Effector CD8-positive, alpha-beta T cell (primary cell): ENCODE measurements at regions not wholly inside any gene's neighbourhood (a gene's known extent, or its start where the extent isn't known, plus 50 kb on each side); places are given as distances from the start of the nearest gene placed in this dataset.
"Not testable (repeated sequence)": the region's sequence is repeated elsewhere in the genome, so short reads cannot be mapped to it uniquely, and the experiment has no call there.

Experiments
- DNase-seq: peaks from one replicate; lab custom pipeline; 2025; lab: John Stamatoyannopoulos, UW

DNA sequence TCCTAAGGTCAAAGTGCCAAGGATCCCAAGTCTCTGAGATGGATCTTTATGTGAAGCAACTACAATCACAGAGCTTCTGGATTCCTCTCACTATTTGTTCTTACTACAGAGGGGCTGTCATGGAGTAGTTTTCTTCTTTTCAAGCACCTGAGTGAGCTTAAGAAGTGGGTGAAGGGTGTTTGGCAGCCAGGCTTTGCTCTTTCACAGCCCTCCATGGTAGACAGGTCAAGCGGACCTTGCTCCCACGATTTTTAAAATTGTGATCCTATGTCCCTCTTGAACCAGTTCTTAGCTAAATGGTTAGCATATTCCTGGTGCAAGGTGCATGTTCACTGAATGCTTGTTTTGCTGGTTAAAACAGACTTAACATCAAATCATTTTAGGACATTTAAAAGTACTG lies 332.2 kb downstream of the GADD45G start:
- no peak for DNase-seq

DNA sequence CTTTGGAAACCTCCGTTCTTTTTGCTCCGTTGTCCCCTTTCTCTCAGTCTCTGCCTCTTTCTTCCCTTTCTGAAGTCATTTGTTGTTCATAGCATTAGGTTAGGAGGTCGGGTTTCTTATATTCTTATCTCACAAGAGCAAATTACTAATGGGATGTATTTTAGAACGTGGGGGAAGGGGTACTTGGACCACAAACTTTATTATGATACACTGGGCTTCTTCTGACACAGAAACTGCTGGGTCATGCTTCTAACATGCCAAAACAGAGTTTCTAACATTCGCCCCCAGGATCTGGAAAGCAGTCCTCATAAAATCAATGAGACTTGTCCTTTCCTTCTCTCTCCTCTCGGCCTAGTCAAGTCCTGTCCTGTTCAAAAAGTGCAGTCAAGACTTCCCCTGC lies 334.4 kb downstream of the GADD45G start:
- DNase-seq, result no peak

DNA sequence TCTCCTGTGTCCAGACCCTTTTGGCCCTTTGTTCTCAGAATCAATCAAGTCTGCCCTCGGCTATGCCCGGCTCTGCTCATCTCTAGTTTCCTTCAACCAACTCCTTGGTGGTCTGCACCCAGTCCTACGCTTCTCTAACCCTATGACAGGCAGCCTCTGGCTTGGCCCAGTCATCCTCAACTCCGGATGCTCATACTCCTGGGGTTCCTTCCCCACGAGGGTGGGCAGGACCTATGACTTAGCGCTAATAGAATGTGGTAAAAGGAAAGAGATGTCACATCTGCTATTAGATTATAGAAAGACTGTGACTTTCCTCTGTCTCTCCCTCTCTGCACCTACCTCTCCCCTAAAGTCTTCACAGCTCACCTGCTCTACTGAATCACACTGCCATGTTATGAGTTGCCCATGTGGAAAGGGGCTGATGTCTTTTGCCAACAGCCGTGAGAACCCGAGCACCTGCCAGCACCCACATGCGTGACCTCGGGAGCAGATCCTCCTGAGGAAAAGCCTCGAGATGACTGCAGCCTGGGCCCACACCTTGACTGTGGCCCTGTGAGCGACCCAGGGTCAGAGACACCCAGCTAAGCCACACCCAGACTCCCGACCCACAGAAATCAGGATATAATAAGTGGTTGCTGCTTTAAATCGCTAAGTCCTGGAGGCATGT lies 334.9 kb downstream of the GADD45G start:
- DNase-seq, result no peak

DNA sequence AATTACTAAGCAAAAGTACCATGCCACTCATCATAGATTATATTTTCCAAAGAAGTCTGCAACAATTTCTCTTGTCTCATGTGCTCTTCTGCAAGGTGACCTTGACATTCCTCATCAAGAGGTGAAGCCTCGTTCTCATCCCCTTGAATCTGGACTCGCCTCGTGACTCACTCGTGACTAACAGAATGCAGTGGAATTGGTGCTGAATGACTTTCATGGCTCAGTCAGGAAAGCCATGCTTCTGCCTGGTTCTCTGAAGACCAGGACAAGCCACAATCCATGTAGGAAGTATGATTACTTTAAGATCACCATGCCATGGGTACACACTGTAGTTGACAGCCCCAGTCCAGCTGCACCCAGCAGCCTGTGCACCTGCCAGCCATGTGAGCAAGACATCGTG lies 335.8 kb downstream of the GADD45G start:
- DNase-seq, result no peak

DNA sequence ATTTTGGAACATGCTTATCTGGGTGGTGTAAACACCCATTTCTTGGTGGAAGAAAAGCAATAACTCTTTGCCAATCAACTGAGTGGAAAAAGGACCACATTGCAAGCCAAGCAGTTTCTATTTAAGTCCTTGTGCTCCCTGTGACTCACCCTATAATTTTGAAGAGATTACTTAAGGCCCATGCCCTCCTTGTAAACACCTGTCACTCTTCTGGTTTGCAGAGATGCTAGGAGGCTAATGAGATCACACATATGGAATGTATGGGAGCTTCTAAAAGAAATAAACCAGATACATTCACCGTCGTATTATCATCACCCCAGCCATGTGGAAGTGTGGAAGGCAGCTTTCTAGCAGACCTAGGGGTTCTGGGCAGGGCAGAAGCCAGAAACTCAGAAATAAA lies 337.1 kb downstream of the GADD45G start:
- no peak for DNase-seq

DNA sequence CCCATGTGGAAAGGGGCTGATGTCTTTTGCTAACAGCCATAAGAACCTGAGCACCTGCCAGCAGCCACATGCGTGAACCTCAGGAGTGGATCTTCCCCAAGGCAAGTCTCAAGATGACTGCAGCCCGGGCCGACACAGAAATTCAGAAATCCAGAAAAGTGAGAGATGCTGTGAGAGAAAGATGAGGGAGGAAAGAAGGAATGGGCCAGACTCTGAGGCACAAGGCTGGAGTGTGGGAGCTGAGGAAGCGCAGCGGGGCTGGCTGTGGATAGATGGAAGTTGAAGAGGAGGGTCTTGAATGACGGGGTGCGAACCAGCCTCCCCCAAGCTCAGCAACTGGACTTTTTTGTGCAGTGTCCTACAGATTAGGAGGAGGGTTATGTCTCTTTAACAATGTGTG lies 337.8 kb downstream of the GADD45G start:
- no peak for DNase-seq

DNA sequence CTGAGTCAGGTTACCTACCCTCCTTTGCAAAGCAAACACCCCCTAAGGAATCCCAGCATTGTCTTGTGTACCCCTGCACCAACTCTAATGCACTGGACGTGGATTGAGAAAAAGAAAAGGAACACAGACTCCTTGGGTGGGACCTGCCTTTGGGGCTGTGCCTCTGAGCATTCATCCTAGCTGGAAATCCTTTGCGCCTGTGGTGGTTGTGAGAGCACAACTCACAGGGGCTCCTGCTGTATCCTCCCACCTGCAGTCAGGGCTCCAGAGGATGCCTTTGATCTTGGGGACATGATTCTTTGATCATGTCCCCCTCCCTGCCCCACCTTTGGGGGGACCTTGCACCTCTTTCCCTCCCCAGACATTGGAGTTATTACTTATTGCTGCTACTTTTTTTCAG lies 338.5 kb downstream of the GADD45G start:
- DNase-seq, result no peak

DNA sequence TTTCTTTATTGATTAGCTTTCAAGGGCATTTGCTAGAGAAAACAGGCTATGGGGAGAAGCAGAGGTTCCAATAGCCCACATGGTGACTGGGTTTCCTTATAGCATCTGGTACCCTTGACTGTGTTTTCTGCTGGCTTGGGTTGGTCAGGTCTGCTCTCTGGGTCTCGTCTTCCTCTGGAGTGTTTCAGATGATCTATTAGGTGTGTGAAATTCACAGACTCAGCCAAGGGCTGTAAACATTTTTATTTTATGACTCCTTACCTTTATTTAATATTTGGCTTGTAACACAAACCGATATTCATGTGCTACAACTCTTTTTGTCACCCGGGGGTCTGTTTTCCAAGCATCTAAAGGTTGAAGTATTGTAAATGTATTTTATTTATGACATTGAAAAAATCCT lies 338.9 kb downstream of the GADD45G start:
- no peak for DNase-seq

DNA sequence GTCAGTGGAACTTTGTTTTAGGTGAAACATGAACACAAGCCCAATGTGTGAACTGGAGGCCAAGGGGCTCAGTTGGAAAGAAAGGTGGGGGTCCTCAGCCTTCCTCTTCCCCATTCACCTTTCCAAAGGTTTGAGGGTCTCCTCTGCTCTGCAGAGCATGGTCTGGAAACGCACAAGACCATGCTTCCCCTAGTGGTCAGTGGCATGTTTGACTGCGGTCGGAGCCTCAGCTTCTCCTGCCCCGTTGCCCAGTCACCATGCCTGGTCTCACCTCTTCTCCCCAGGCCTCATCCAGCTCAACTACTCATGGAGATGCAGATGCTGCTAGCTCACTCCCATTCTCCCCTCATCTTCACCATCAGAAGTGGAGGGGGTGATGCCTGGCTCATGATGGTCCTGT lies 340.3 kb downstream of the GADD45G start:
- no peak for DNase-seq

DNA sequence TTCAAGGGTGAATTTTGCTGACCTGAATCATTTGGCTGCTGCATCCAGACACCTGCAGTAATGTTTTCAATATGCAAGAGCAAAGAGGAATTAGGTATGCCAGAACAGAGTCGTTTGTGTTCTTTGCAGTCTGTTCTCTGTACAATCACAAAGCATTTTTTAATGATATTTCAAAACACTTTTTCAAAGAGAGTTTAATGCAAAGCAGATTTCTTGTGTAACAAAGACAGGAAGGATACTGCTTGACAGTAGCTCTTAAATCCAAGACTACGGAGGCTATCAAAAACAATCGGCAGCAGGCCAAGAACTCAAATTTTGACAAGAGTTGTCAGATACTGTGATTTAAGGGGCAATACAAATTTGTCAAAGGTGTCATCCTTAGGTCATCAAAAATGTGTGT lies 341.9 kb downstream of the GADD45G start:
- no peak for DNase-seq

DNA sequence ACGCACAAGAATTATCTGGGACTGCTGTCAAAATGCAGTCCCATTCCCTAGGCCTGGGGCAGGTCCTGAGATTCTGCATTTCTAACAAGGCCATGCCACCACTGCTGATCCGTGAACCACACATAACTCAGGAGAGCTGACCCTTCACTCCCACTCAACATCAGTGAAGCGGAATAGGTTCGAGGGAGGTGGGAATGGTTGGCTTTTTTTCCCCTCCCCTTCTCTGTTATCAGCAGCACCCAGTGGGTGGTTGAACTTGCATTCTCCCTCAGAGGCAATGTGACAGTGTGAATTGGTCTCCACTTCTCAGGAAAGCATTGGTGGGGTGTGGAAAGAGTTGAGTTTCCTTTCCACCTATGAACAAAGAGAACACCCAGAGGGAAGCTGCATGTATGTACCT lies 344.3 kb downstream of the GADD45G start:
- no peak for DNase-seq

DNA sequence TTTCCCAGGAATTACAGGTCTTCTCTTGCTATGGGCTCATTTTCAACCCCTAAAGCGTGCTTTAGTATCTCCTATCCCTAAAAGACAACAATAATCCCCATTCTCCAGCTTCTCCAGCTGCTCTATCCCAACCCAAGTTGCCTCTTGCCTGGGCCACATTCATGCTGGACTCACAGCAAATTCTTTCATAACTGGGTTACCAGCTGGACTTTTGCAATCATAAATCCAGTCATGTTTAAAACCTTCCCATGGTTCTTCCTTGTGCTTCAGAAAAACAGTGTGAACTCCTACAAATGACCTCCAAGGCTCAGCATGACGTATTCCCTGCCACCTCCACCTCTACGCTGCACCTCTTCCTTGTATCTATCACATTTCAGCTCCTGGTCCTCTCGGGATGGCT lies 346.9 kb downstream of the GADD45G start:
- no peak for DNase-seq

DNA sequence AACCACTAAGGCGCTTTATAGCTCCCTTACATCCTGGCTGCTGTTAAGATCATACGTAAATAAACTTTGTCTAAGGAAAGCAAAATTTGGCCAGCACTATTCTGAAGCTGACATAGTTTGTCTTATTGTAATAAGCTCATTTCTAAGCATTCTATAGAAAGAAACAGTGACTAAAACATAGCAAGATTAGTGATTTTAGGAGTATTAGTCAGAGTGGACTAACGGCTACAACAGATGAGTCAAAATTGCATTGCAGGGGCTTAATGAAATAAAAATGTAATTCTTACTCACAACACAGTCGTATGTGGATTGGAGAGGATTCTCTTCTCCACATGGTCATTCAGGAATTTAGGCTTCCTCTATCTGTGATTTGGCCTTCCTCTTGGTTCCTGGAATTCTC lies 347.6 kb downstream of the GADD45G start:
- DNase-seq, result no peak

DNA sequence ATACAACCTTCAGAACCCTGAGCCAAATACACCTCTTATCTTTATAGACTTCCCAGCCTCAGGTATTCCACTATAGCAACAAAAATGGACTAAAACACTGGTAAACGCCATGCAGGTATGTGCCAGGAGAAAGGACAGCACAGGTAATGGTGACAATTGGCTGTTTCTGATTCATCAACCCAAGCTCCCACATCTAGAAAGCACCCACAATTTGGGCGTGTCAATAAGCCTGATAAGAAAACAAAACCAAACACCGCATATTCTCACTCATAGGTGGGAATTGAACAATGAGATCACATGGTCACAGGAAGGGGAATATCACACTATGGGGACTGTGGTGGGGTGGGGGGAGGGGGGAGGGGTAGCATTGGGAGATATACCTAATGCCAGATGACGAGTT lies 348.5 kb downstream of the GADD45G start:
- DNase-seq, result not testable (repeated sequence)

DNA sequence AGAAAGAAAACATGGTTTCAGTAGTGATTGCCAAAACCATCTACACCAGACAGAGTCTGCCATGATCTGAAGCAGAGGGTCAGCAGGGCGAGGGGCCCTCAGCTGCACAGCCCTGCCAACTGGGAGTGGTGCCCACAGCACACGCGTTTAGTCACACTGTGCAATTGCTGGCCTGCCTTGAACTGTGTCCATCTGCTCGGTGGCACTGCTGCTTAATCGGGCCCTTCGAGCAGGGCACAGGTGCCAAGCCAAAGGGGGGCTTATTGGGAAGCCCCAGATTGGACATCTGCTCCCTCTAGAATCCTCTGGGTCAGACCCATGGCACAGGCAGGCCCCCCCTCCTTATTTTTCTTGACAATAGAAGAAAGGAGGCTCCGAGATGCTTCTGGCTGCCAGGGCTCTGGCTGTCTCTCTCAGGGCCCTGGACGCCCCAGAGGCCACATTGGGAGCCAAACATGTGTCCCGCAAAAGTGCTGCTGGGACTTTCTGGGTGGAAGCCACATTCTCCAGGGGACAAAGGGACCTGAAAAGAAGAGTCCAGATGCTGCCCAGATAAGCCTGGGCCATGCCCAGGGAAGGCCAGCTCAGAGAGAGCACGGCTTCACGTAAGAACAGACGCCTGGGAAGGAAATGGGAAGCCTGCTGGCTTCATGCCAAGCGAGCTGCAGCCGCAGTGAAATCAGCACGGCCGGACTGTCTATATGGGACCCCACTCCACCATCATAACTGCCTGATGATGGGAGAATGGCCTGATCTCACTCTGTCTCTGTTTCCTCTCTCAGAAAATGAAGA lies 349.2 kb downstream of the GADD45G start:
- no peak for DNase-seq

DNA sequence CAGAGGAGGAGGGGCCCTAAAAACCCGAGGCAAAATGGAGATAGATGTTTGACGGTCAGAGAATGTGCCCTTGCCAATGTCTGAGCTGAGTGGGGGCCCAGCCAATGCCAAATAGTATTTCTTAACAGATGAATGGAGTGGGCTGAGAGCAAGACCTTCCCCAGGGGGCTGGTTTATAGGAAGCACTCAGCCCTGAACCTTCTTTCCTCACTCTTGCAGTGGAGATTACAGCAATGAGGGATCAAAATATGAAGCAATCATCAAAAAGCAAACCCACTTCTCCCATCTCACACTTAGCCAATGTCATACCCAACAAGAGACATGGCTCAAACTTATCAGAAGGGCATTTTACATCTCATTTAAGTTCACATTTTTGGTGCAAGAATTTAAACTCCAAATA lies 350.3 kb downstream of the GADD45G start:
- DNase-seq, result no peak

DNA sequence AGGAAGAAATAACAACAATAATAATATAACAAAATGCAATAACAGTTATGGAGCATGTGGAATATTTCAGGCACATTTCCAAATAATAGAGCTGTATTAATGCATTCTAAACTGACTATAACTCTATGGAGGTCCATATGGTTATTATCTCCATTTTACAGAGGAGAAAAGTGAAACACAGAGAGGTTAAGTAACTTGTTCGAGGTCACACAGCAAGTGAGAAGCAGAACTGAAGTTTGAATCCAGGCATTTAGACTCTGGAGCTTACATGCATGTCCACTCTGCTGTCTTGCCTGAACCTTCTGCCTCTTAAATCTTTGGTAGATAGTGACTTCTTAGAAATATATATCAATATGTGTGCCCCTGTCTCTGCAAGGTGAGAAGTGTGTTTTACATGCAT lies 350.8 kb downstream of the GADD45G start:
- no peak for DNase-seq

DNA sequence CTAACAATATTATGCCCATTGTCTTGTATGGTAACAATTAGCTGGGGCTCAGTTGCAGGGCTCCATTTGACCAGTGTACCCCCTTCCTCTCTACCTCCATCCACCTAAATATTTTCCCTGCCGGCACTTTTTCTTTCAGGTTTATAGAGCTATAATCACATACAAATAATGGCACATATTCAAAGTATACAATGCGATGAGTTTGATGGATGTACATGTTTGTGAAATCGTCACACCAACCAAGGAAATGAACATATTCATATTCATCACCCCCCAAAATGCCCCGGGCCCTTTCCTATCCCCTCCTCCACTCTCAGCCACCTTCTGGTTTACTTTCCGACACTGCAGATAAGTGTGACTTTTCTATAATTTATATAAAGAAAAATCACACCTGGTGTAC lies 351.5 kb downstream of the GADD45G start:
- DNase-seq, result no peak

DNA sequence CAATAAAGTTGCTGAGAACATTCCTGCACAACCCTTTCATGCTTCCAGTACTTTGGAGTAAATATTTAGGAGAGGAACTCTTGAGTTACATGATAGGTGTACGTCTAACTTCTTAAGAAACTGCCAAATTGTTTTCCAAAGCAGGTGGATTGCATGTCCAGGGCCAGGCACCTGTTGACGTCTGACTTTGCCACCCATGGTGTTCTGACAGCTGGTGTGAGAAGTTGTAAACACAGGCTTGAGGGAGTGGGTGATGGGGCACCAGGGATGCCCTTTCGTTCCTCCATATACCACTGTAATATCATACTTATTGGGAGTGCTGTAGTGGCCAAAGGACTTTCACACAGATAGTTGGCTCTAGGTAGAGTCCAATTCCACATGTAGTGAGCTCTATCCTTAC lies 352.1 kb downstream of the GADD45G start:
- DNase-seq, result no peak

DNA sequence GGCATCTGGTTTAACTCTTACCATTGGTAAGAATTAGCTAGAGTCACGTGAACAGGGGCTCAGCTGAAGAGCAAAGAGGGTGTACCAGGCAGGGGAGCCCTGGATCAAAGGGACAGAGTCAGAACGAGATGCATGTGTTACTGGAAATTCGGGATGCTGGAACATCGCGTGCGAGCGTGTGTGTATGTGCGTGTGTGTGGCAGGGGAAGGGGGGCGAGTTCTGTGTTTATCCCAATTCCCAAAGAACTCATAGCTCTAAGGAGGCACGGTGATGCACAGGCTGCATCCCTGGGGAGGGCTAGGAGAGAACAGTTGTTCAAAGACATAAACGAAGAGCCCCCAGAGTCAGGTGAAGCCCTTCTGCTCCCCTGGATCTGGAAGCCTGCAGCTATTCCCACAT lies 353.3 kb downstream of the GADD45G start:
- no peak for DNase-seq

DNA sequence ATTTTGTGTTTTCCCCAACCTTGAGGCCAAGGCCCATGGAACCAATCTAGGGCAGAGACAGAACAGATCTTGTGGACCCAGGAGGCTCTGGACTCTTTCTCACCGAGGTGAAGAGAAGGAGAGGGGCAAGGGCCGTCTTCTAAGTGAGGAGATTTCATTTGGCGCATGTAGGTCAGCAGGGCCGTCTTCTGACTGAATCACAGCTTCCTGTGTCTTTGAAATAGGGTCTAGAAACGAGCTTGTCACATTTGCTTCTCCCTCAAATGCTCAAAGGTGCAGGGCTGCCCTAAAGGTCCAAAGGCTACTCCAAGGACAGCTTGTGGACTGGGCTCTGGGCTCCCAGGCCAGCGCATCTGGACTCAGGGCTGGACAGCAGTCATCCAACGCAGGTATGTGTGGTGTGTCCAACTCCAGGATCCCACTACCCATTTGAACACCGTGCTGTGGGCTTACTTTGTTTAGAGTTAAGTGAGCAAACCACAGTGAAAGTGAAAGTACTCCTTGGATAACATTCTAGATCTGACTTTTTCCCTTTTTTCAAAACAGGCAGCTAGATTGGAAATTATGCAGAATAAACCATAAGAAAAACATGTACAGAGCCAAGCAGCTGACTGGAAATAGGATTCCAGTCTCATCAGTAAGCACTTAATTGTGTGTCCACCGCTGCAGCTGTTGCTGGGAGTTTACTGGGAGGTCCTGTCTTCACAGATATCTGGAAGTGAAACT lies 357.0 kb downstream of the GADD45G start:
- no peak for DNase-seq

DNA sequence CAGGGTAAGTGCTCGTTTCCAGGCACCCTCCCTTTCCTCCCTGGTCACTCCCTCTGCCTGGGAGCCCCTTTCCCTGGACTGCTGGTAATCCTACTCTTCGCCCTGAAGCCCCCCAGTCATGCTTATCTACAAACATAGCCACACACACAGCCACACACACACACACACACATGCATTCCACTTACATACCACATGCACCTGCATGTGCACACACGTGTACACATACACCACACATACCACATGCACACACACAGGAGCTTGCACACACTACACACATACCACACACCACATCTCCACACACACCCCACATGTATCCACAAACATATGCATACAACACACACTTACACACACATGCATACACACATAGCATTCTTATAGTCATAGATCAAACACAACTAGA lies 358.5 kb downstream of the GADD45G start:
- no peak for DNase-seq

DNA sequence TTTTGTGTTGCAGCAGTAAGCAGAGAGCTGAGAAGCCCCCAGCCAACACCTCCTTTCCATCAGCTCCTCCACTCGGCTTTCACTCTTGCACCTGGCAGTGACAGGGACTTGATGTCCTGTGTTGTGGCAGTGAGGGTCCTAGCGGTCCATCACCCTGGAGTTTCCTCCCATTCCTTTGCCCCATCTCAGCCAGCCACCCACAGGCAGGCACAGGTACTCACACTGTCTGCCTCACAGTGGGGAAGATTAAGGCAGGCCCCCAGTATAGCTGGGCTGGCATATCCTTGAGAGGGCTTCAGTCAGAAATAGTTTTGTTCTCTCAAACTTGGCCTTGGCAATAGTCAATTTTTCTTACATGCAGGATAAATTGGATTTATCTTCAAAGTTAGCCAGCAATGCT lies 362.7 kb downstream of the GADD45G start:
- DNase-seq, result no peak
